ENCODE measurements at regions not wholly inside any gene's neighbourhood (a gene's known extent, or its start where the extent isn't known, plus 50 kb on each side); places are given as distances from the start of the nearest gene placed in this dataset.

GRCh38 chr6:160930547-160931377 lies 60.8 kb upstream of the MAP3K4 start:
- Histone ChIP-seq H2AFZ (replicated peaks; ENCODE audit: low read length, poor library complexity) (peak overlapping the region; percentile 94), H3K14ac (replicated peaks; ENCODE audit: low read depth, low read length) (no peak overlapping the region), H3K4ac (ENCODE audit: low read depth, low read length) (no peak overlapping the region), H4K5ac (ENCODE audit: low read depth, low read length) (no peak overlapping the region), H4K91ac (ENCODE audit: insufficient read depth, low read depth, low read length) (no peak overlapping the region), H2AK9ac (replicated peaks; ENCODE audit: low read depth, low read length, poor library complexity) (peak overlapping the region; percentile 67), H3K79me1 (ENCODE audit: low read depth in 1 of 2, low read length in 2 of 2) (no peaks in the 10 kb centered on the region), H3K9me3 (ENCODE audit: control insufficient read depth, insufficient read depth, low read length) (no peaks in the 10 kb centered on the region), H3K36me3 (ENCODE audit: control insufficient read depth, insufficient read depth, low read length) (no peaks in the 10 kb centered on the region), H3K4me3 (ENCODE audit: insufficient read depth, low read depth, low read length) (peak overlapping the region; percentile 46), H3K9me1 (ENCODE audit: insufficient read depth, low read length) (peaks cover 5% of the 10 kb centered on the region), H2BK15ac (ENCODE audit: low read depth, low read length) (no peak overlapping the region), H4K8ac (ENCODE audit: low read depth in 2 of 2, low read length in 2 of 2) (no peak overlapping the region), H3K27me3 (ENCODE audit: control insufficient read depth, insufficient read depth, low read length) (no peaks in the 10 kb centered on the region), H3K4me1 (ENCODE audit: control insufficient read depth, insufficient read depth, low read length) (no peaks in the 10 kb centered on the region), H2BK20ac (ENCODE audit: low read depth, low read length) (no peak overlapping the region), H3K18ac (ENCODE audit: low read depth, low read length) (no peak overlapping the region), H3K23ac (ENCODE audit: low read depth, low read length) (no peak overlapping the region), H3K9ac (ENCODE audit: low read depth, low read length) (no peak overlapping the region), H2BK5ac (ENCODE audit: low read depth, low read length, poor library complexity, severe bottlenecking) (no peak overlapping the region), H3K4me2 (ENCODE audit: low read depth, low read length) (peak overlapping the region; percentile 89), H2BK120ac (ENCODE audit: low read depth, low read length) (no peak overlapping the region), H3K56ac (ENCODE audit: extremely low read depth, insufficient read depth, low read length) (no peak overlapping the region), H2AK5ac (ENCODE audit: low read depth, low read length) (no peak overlapping the region), H3K27ac (ENCODE audit: insufficient read depth, low read length) (no peak overlapping the region), H4K20me1 (ENCODE audit: insufficient read depth, low read length) (no peaks in the 10 kb centered on the region)
- ATAC-seq (ENCODE audit: low read depth) (peak; percentile 99), DNase-seq (peak; percentile 71)
- WGBS, 2 experiments (ENCODE audit: extremely low coverage in 2 of 2, insufficient read length in 1 of 2), result 7% methylated on average over 3 of the region's 50 CpGs; no CpG with 5 or more reads in 1 of the 2 experiments
- intact Hi-C loops (cut with micrococcal nuclease) (loop anchor here (1.0 to 5.0 kb wide), 6 partner anchors 42 to 444 kb away; partner anchors contain the start of gene AGPAT4), in situ Hi-C loops (cut with MboI; ENCODE audit: low sequenced_read_pairs) (loop anchor here (5.0 kb wide), 1 partner anchor 447 kb away; no protein-coding TSS in a partner anchor), dilution Hi-C loops (cut with HindIII; ENCODE audit: low sequenced_read_pairs, unreplicated experiment) (no loop called here)
- POLR2A ChIA-PET (ENCODE audit: unreplicated experiment), result no interaction called here
- no TSS peak for BruUV-seq (replicated peaks)
- CTCF ChIA-PET, result interaction anchor here (0.6 to 6.2 kb wide), 15 partner anchors 18 to 443 kb away, joined by 3 to 42 read pairs (median 4); no protein-coding TSS in a partner anchor
- TF ChIP-seq MAZ (IDR thresholded peaks at IDR 0.05; ENCODE audit: borderline replicate concordance, low read depth, low read length) (peak; percentile 63; the same call in 1 of the 2 replicates), CEBPB (IDR thresholded peaks at IDR 0.05; ENCODE audit: low read depth, low read length) (peak; percentile 45), BHLHE40 (IDR thresholded peaks at IDR 0.05; ENCODE audit: low read depth, low read length) (no peak), POLR2A (IDR thresholded peaks at IDR 0.05; ENCODE audit: low read depth, low read length) (peak; percentile 45; the same call in 1 of the 2 replicates), NFE2L2 (IDR thresholded peaks at IDR 0.05; ENCODE audit: low read depth, low read length) (no peak), SMC3 (IDR thresholded peaks at IDR 0.05; ENCODE audit: low read depth, low read length) (peak; percentile 96), ELK1 (IDR thresholded peaks at IDR 0.05; ENCODE audit: borderline replicate concordance, low read depth, low read length) (no peak), CTCF (conservative IDR thresholded peaks at IDR 0.05; ENCODE audit: low read depth, low read length) (peak; percentile 97), MXI1 (IDR thresholded peaks at IDR 0.05; ENCODE audit: borderline replicate concordance, low read depth, low read length) (0 out of 2 replicates have a peak, but pooled peaks have one; percentile 39), MAFK (IDR thresholded peaks at IDR 0.05; ENCODE audit: low read depth, low read length) (no peak), RFX5 (IDR thresholded peaks at IDR 0.05; ENCODE audit: low read depth, low read length) (no peak), RAD21 (IDR thresholded peaks at IDR 0.05; ENCODE audit: low read length) (peak; percentile 98)
